ENCODE measurements at regions not wholly inside any gene's neighbourhood (a gene's known extent, or its start where the extent isn't known, plus 50 kb on each side); places are given as distances from the start of the nearest gene placed in this dataset.

GRCh38 chr12:111100554-111100953 is 180.2 kb upstream of the MYL2 start:
- Histone ChIP-seq H3K4me1 (peaks cover 5% of the 10 kb centered on the region), H3K27ac (no peak overlapping the region), H3K36me3 (no peaks in the 10 kb centered on the region), H3K27me3 (peaks cover 44% of the 10 kb centered on the region), H3K4me3 (no peak overlapping the region), H3K9me3 (no peaks in the 10 kb centered on the region)
- TF ChIP-seq POLR2AphosphoS5 (IDR thresholded peaks at IDR 0.05), result no peak
- TF ChIP-seq CTCF (IDR thresholded peaks at IDR 0.05), result no peak
- TF ChIP-seq EP300 (IDR thresholded peaks at IDR 0.05), result no peak
- TF ChIP-seq POLR2A (IDR thresholded peaks at IDR 0.05), result no peak
- DNase-seq (ENCODE audit: low spot score in 2 of 2), result no peak
- WGBS, result 78% methylated on average over 4 of the region's 4 CpGs

GRCh38 chr12:111100003-111100402 is 179.6 kb upstream of the MYL2 start:
- H3K9me3 ChIP-seq, result no peaks in the 10 kb centered on the region
- 83% methylated on average over 11 of the region's 15 CpGs for WGBS
- no peak for DNase-seq (ENCODE audit: low spot score in 2 of 2)
- no peak overlapping the region for H3K4me3 ChIP-seq
- no peak overlapping the region for H3K27ac ChIP-seq
- TF ChIP-seq POLR2AphosphoS5 (IDR thresholded peaks at IDR 0.05) (no peak), CTCF (IDR thresholded peaks at IDR 0.05) (no peak), POLR2A (IDR thresholded peaks at IDR 0.05) (no peak), EP300 (IDR thresholded peaks at IDR 0.05) (no peak)
- peaks cover 5% of the 10 kb centered on the region for H3K4me1 ChIP-seq
- H3K27me3 ChIP-seq, result peaks cover 46% of the 10 kb centered on the region
- no peaks in the 10 kb centered on the region for H3K36me3 ChIP-seq

- H3K4me3 ChIP-seq, result no peak overlapping the region
- WGBS, result 39% methylated on average over 4 of the region's 8 CpGs
- H3K9me3 ChIP-seq, result no peaks in the 10 kb centered on the region
- H3K36me3 ChIP-seq, result no peaks in the 10 kb centered on the region
- TF ChIP-seq CTCF (IDR thresholded peaks at IDR 0.05), result no peak
- H3K27ac ChIP-seq, result no peak overlapping the region
- peaks cover 45% of the 10 kb centered on the region for H3K27me3 ChIP-seq
- peaks cover 5% of the 10 kb centered on the region for H3K4me1 ChIP-seq
- DNase-seq (ENCODE audit: low spot score in 2 of 2), result no peak
These were observed 178.8 kb upstream of the MYL2 start for GRCh38 chr12:111099186-111099585.

- Histone ChIP-seq H3K9me3 (no peaks in the 10 kb centered on the region), H3K27me3 (peaks cover 43% of the 10 kb centered on the region), H3K4me3 (no peak overlapping the region), H3K36me3 (no peaks in the 10 kb centered on the region), H3K27ac (no peak overlapping the region), H3K4me1 (peaks cover 7% of the 10 kb centered on the region)
- WGBS, result 53% methylated on average over 16 of the region's 16 CpGs
- DNase-seq (ENCODE audit: low spot score in 2 of 2), result no peak
- no peak for TF ChIP-seq POLR2AphosphoS5 (IDR thresholded peaks at IDR 0.05)
- no peak for TF ChIP-seq CTCF (IDR thresholded peaks at IDR 0.05)
- TF ChIP-seq POLR2A (IDR thresholded peaks at IDR 0.05), result no peak
- TF ChIP-seq EP300 (IDR thresholded peaks at IDR 0.05), result no peak
These were observed 174.0 kb upstream of the MYL2 start for GRCh38 chr12:111094157-111095010.

GRCh38 chr12:111093428-111094142 is 173.2 kb upstream of the MYL2 start:
- H3K4me1 ChIP-seq, result peaks cover 7% of the 10 kb centered on the region
- H3K27me3 ChIP-seq, result peaks cover 50% of the 10 kb centered on the region
- WGBS, result 29% methylated on average over 17 of the region's 17 CpGs
- no peak for DNase-seq (ENCODE audit: low spot score in 2 of 2)
- no peak overlapping the region for H3K27ac ChIP-seq
- no peaks in the 10 kb centered on the region for H3K36me3 ChIP-seq
- TF ChIP-seq POLR2A (IDR thresholded peaks at IDR 0.05), result no peak
- TF ChIP-seq EP300 (IDR thresholded peaks at IDR 0.05), result no peak
- no peak for TF ChIP-seq POLR2AphosphoS5 (IDR thresholded peaks at IDR 0.05)
- no peak for TF ChIP-seq CTCF (IDR thresholded peaks at IDR 0.05)
- no peak overlapping the region for H3K4me3 ChIP-seq
- H3K9me3 ChIP-seq, result no peaks in the 10 kb centered on the region
